NCI-H345 treated with DMSO at 0.1 percent for 48 hours (cell line): ENCODE measurements at regions not wholly inside any gene's neighbourhood (a gene's known extent, or its start where the extent isn't known, plus 50 kb on each side); places are given as distances from the start of the nearest gene placed in this dataset.

ENCODE experiments used
- DNase-seq: peaks from one replicate; lab custom pipeline; 2025; ENCODE audit not compliant: unreplicated experiment; lab: John Stamatoyannopoulos, UW

DNA sequence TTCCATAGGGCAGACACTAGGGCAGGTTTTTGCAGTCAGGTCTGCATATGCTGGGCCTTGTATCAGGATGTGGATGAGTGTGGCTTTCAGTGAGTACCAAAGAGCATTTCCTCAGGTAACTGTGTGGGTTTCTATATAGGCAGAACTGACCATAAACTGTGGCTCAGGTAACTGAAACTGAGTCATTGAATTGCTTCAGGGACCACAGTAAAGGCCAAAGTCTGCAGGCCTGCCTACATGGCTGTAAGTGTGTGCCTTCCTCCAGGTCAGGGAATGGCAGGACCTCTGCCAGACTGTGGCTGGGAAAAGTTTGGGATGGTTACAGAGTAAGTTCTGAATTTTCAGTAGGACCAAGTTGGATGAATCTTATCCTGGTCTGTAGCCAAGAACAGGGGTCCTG, 85.6 kb downstream of the ZNF486 start:
- no peak for DNase-seq

DNA sequence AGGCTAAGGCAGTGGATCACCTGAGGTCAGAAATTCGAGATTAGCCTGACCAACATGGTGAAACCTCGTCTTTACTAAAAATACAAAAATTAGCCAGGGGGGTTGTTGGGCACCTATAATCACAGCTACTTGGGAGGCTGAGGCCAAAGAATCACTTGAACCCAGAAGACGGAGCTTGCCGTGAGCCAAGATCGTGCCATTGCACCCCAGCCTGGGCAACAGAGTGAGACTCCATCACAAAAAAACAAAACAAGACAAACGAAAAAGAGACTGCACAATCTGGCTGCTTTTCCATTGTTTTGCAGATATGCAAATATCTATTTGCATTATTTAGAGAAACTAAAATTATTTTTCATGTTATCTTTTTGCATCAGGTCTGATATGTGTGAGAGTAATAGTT, 83.6 kb downstream of the ZNF486 start:
- DNase-seq, result no peak

DNA sequence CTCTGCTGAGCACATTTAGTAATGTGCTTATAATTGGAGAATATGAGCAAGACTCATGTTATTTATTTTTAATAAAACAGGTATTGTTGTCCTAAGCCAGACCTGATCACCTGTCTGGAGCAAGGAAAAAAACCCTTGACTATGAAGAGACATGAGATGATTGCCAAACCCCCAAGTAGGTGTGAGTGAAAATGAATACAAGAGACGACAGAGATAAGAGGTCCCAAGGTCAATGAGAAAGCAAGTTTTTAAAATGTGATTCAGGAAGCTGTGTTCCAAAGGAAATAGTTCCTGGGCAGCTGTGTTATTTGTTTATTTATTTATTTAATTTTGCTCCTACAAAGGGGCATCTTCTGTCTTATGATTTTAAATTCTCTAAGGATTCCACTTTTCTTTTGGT, 83.1 kb downstream of the ZNF486 start:
- no peak for DNase-seq
